Upper lobe of left lung (tissue), 4 donors: ENCODE measurements at regions not wholly inside any gene's neighbourhood (a gene's known extent, or its start where the extent isn't known, plus 50 kb on each side); places are given as distances from the start of the nearest gene placed in this dataset.

Source experiments
- CTCF ChIP-seq, 6 experiments: fragments of 450-650 bp in 4 of 6; fragments of 200-600 bp in 2 of 6; sonication (generic) in 2 of 6; IDR thresholded peaks; one replicate each; pipeline ENCODE4 v1.5.1; 2016 to 2019; ENCODE audit warnings: antibody characterized with exemption in 6 of 6
- POLR2AphosphoS5 ChIP-seq, 2 donors: sonication (generic); formaldehyde crosslinking; IDR thresholded peaks; one replicate each; pipeline ENCODE4 v1.5.1; 2017; ENCODE audit warnings: antibody characterized with exemption in 2 of 2

- no peak for TF ChIP-seq POLR2AphosphoS5 (IDR thresholded peaks at IDR 0.05)
- no peak for TF ChIP-seq CTCF (IDR thresholded peaks at IDR 0.05)
Observed at GRCh38 chr15:98333251-98333650, 315.1 kb upstream of the IGF1R start.
